Stomach (tissue), 8 donors: ENCODE measurements at regions not wholly inside any gene's neighbourhood (a gene's known extent, or its start where the extent isn't known, plus 50 kb on each side); places are given as distances from the start of the nearest gene placed in this dataset.
"Not testable (repeated sequence)": the region's sequence is repeated elsewhere in the genome, so short reads cannot be mapped to it uniquely, and the experiment has no call there.

Experiments used
- DNase-seq, 2 donors: peaks; one replicate each; pipeline versions ENCODE4 v3.0.0 to v3.0.0-alpha.2; 2013 to 2019
- H3K27ac ChIP-seq, 5 donors: fragments of 200-600 bp in 4 of 5; sonication (generic) in 4 of 5; one replicate each; pipeline ENCODE4 v1.5.1; 2013 to 2019; ENCODE audit warnings: mild to moderate bottlenecking in 1 of 5, moderate library complexity in 1 of 5
- H3K27me3 ChIP-seq, 3 donors: fragments of 200-600 bp; sonication (generic); one replicate each; pipeline ENCODE4 v1.5.1; 2017 to 2019; ENCODE audit warnings: mixed run types in 1 of 3
- H3K36me3 ChIP-seq, 4 donors: fragments of 200-600 bp; sonication (generic); 1 replicate in 3 of 4; 2 replicates in 1 of 4; pipeline ENCODE4 v1.5.1; 2016 to 2019
- H3K4me1 ChIP-seq, 4 donors: fragments of 200-600 bp; sonication (generic); one replicate each; pipeline ENCODE4 v1.5.1; 2016 to 2019
- H3K4me3 ChIP-seq, 4 donors: fragments of 200-600 bp; sonication (generic) in 3 of 4; one replicate each; pipeline ENCODE4 v1.5.1; 2016 to 2019; ENCODE audit warnings: mild to moderate bottlenecking in 1 of 4
- H3K9me3 ChIP-seq, 4 donors: fragments of 200-600 bp; sonication (generic); one replicate each; pipeline ENCODE4 v1.5.1; 2016 to 2019
- EP300 ChIP-seq: sonication (generic); formaldehyde crosslinking; IDR thresholded peaks from one replicate; pipeline ENCODE4 v1.6.1; 2017; ENCODE audit warnings: antibody characterized with exemption
- POLR2A ChIP-seq, 4 donors: fragments of 450-650 bp; IDR thresholded peaks; one replicate each; pipeline ENCODE4 v1.6.1; 2016; ENCODE audit warnings: antibody characterized with exemption in 4 of 4, control low read depth in 2 of 4, mild to moderate bottlenecking in 1 of 4, moderate library complexity in 1 of 4
- POLR2AphosphoS5 ChIP-seq, 3 donors: sonication (generic); formaldehyde crosslinking; IDR thresholded peaks; one replicate each; pipeline ENCODE4 v1.6.1; 2016; ENCODE audit warnings: antibody characterized with exemption in 3 of 3
- WGBS, 5 donors: extraction: QIAGEN DNeasy Blood & Tissue Kit in 3 of 5; methylation state at CpG; one replicate each; pipeline versions ENCODE4 v1.1.5 to v1.1.7; 2013 to 2018; 5-methylcytosine and 5-hydroxymethylcytosine counted together
- intact Hi-C: fragments of 100-400 bp; cut with DNase I; formaldehyde crosslinking; loops from one replicate; pipeline ENCODE4 v1.15.1; 2023; ENCODE audit warnings: low total_unique reads
- TF ChIP-seq, protein P1 (sequence below), 7 experiments: fragments of 450-650 bp in 4 of 7; fragments of 200-600 bp in 3 of 7; sonication (generic) in 3 of 7; IDR thresholded peaks; one replicate each; pipeline ENCODE4 v1.5.1; 2016 to 2019; ENCODE audit warnings: antibody characterized with exemption in 7 of 7, control low read depth in 2 of 7, mild to moderate bottlenecking in 1 of 7
- donor health status: healthy with polysubstance abuse.
- donor health status: Bipolar disorder and iron deficiency.
- donor health status: healthy.

DNA sequence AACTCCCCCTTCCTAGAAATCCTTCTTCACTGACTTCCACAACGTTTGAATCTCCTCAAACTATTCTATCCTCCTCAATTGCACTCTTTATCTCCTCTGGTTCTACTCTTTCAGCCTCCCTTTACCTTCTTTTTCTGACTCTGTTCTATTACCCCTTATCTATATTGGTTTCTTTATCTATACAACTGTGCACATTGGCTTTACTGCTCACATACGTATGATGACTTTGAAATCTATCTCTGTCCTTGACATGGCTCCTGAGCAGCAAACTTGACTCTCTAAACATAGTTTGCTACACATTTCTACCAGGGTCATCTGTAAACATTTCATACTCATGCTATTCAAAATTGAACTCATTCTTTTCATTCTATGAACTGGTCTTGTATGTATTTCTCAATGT, 601.0 kb upstream of the LINC00305 start:
- intact Hi-C loops, result no loop called here
- WGBS, 5 donors, result 46 to 55% (median 50%) methylated on average over 2 of the region's 2 CpGs
- no peaks in the 10 kb centered on the region for H3K4me1 ChIP-seq

DNA sequence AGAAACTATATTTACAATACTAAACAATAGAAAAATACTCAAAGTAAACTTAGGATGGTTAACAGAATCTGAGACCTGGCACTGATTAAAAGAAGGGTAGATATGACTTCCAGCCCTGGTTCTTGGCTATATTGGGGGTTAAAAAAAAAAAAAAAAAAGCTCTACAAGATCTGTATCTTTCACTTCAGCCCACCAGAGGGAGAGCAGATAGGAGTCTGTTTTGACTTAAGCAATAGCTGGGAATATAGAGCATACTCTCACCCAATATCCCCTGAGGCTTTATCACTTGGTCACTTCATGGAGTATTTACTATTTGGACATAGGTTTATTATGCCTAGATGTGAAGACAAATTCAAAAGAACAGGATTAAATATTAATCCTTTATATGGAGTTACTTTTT, 598.9 kb upstream of the LINC00305 start:
- H3K27ac ChIP-seq, result no peak overlapping the region
- TF ChIP-seq EP300 (no peak), POLR2A (IDR thresholded peaks at IDR 0.05) (no peak), POLR2AphosphoS5 (IDR thresholded peaks at IDR 0.05) (no peak)
- TF ChIP-seq, protein P1, sequence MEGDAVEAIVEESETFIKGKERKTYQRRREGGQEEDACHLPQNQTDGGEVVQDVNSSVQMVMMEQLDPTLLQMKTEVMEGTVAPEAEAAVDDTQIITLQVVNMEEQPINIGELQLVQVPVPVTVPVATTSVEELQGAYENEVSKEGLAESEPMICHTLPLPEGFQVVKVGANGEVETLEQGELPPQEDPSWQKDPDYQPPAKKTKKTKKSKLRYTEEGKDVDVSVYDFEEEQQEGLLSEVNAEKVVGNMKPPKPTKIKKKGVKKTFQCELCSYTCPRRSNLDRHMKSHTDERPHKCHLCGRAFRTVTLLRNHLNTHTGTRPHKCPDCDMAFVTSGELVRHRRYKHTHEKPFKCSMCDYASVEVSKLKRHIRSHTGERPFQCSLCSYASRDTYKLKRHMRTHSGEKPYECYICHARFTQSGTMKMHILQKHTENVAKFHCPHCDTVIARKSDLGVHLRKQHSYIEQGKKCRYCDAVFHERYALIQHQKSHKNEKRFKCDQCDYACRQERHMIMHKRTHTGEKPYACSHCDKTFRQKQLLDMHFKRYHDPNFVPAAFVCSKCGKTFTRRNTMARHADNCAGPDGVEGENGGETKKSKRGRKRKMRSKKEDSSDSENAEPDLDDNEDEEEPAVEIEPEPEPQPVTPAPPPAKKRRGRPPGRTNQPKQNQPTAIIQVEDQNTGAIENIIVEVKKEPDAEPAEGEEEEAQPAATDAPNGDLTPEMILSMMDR (IDR thresholded peaks at IDR 0.05), result no peak
- no peaks in the 10 kb centered on the region for H3K4me1 ChIP-seq
- DNase-seq, result no peak
- intact Hi-C loops, result no loop called here
- H3K27me3 ChIP-seq, result no peaks in the 10 kb centered on the region
- H3K9me3 ChIP-seq, result no peaks in the 10 kb centered on the region
- no peak overlapping the region for H3K4me3 ChIP-seq
- no peaks in the 10 kb centered on the region for H3K36me3 ChIP-seq

More for the DNA sequence above, 601.0 kb upstream of the LINC00305 start:
- Histone ChIP-seq H3K36me3 (no peaks in the 10 kb centered on the region), H3K9me3 (no peaks in the 10 kb centered on the region), H3K4me3 (no peak overlapping the region), H3K27me3 (no peaks in the 10 kb centered on the region), H3K27ac (no peak overlapping the region)
- TF ChIP-seq POLR2A (IDR thresholded peaks at IDR 0.05), result no peak
- TF ChIP-seq EP300, result no peak
- TF ChIP-seq POLR2AphosphoS5 (IDR thresholded peaks at IDR 0.05), result no peak
- TF ChIP-seq, protein P1 (IDR thresholded peaks at IDR 0.05), result no peak
- no peak for DNase-seq

DNA sequence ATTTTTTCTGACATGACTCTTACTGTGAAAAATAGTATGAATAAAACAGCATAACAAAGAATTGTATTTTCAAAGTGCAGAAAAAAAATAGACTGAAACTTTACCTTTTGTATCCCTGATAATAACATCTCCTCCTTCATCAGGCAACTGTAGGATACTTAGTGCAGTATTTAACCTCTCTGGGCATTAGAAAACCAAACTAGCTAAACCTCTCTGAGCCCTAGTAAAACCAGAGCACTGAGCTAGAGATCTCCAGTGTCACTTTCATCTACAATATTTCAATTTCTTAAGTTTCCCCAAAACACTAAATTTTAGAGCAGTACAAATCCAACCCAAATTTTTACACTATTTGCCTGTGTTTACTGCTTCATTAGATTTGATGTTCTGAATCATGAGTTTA, 594.0 kb upstream of the LINC00305 start:
- intact Hi-C loops, result no loop called here
- H3K36me3 ChIP-seq, result no peaks in the 10 kb centered on the region
- no peak for DNase-seq
- TF ChIP-seq POLR2A (IDR thresholded peaks at IDR 0.05) (no peak), EP300 (no peak), POLR2AphosphoS5 (IDR thresholded peaks at IDR 0.05) (no peak)
- TF ChIP-seq, protein P1 (IDR thresholded peaks at IDR 0.05), result no peak
- H3K4me1 ChIP-seq, result no peaks in the 10 kb centered on the region
- H3K27me3 ChIP-seq, result no peaks in the 10 kb centered on the region
- no peak overlapping the region for H3K4me3 ChIP-seq
- H3K9me3 ChIP-seq, result no peaks in the 10 kb centered on the region
- no peak overlapping the region for H3K27ac ChIP-seq

DNA sequence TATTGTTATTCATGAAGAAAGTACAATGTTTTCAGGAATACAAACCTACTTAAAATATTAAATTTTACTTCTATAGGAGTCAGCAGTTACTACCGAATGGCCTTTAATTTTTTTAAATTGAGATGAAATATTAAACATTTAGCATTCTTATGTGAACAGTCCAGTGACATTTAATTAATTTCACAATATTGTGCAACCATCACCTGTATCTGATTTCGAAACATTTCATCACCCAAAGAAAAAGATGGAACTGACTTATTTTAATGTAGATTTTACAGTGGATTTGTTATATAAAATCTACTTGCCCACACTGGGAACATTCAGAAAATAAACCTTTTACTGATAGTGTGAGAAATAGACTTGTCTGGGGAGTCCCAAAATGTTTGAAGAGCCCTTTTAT, 585.2 kb upstream of the LINC00305 start:
- H3K9me3 ChIP-seq, result no peaks in the 10 kb centered on the region
- H3K36me3 ChIP-seq, result no peaks in the 10 kb centered on the region
- H3K27me3 ChIP-seq, result no peaks in the 10 kb centered on the region
- DNase-seq, result no peak
- WGBS, 5 donors, result 90 to 93% (median 92%) methylated on average over 2 of the region's 2 CpGs
- no peaks in the 10 kb centered on the region for H3K4me1 ChIP-seq
- intact Hi-C loops, result no loop called here
- TF ChIP-seq EP300 (no peak), POLR2AphosphoS5 (IDR thresholded peaks at IDR 0.05) (no peak), POLR2A (IDR thresholded peaks at IDR 0.05) (no peak)
- no peak overlapping the region for H3K4me3 ChIP-seq
- no peak overlapping the region for H3K27ac ChIP-seq

DNA sequence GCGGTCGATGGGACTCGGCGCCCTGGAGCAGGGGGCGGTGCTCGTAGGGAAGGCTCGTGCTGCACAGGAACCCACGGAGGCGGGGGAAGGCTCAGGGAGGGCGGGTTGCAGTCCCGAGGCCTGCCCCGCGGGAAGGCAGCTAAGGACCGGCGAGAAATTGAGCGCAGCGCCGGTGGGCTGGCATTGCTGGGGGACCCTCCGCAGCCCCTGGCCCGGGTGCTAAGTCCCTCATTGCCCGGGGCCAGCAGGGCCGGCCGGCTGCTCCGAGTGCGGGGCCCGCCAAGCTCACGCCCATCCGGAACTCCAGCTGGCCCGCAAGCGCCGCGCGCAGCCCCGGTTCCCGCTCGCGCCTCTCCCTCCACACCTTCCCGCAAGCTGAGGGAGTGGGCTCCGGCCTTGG, 576.8 kb upstream of the LINC00305 start:
- H3K4me1 ChIP-seq, intact Hi-C loops, H3K27me3 ChIP-seq, DNase-seq, H3K36me3 ChIP-seq, H3K9me3 ChIP-seq, H3K4me3 ChIP-seq, H3K27ac ChIP-seq: not testable (repeated sequence)
- WGBS, 5 donors, result 92 to 98% (median 94%) methylated on average over 20 to 36 of the region's 39 CpGs
